OCI-LY7 (cell line): ENCODE measurements at regions not wholly inside any gene's neighbourhood (a gene's known extent, or its start where the extent isn't known, plus 50 kb on each side); places are given as distances from the start of the nearest gene placed in this dataset.

ENCODE experiments used
- BruUV-seq: library from RNA; stranded (reverse); fragments of 400-500 nt; replicated peaks from 2 replicates; lab custom pipeline; 2021; lab: Mats Ljungman, UMichigan
- CTCF ChIA-PET: fragments of 300-600 bp; sonication (Branson Sonifier 250); formaldehyde crosslinking; loops from one replicate; lab custom pipeline; 2022; ENCODE audit warnings: antibody characterized with exemption; ENCODE audit not compliant: unreplicated experiment; lab: Charles Lee
- POLR2A ChIA-PET: fragments of 300-600 bp; sonication (Branson Sonifier 250); formaldehyde crosslinking; loops from one replicate; lab custom pipeline; 2022; ENCODE audit warnings: antibody characterized with exemption; lab: Charles Lee
- DNase-seq: peaks from one replicate; pipeline ENCODE4 v3.0.0-alpha.2; 2015; ENCODE audit warnings: low spot score
- H2AFZ ChIP-seq: fragments of 200-600 bp; sonication (generic), shearing (Covaris generic); 2 replicates; pipeline ENCODE4 v1.6.1; 2014; ENCODE audit warnings: mild to moderate bottlenecking, antibody characterized with exemption, low read length, moderate library complexity
- H3K27ac ChIP-seq: fragments of 200-600 bp; sonication (generic); 2 replicates; pipeline ENCODE4 v1.5.1; 2014; ENCODE audit warnings: mixed run types, low read depth, mild to moderate bottlenecking, moderate library complexity, low read length, inconsistent platforms; ENCODE audit not compliant: poor library complexity, severe bottlenecking
- H3K36me3 ChIP-seq: fragments of 200-600 bp; sonication (generic); 2 replicates; pipeline ENCODE4 v1.6.1; 2014; ENCODE audit warnings: mild to moderate bottlenecking, antibody characterized with exemption, low read length, moderate library complexity, mixed read lengths; ENCODE audit not compliant: insufficient read depth
- H3K4me1 ChIP-seq: fragments of 200-600 bp; sonication (generic); 2 replicates; pipeline ENCODE4 v1.5.1; 2014; ENCODE audit warnings: mild to moderate bottlenecking, low read length; ENCODE audit not compliant: insufficient read depth, poor library complexity, severe bottlenecking
- H3K4me2 ChIP-seq: fragments of 200-600 bp; sonication (generic); 2 replicates; pipeline ENCODE4 v1.6.1; 2014; ENCODE audit warnings: mild to moderate bottlenecking, low read length
- H3K4me3 ChIP-seq: fragments of 200-600 bp; sonication (generic); 2 replicates; pipeline ENCODE4 v1.5.1; 2014; ENCODE audit warnings: mild to moderate bottlenecking, low read depth, low read length; ENCODE audit not compliant: poor library complexity, severe bottlenecking
- H3K79me2 ChIP-seq: fragments of 200-600 bp; sonication (generic); 2 replicates; pipeline ENCODE4 v1.6.1; 2016; ENCODE audit warnings: low read depth, mild to moderate bottlenecking, low read length, moderate library complexity, mixed read lengths; ENCODE audit not compliant: insufficient read depth
- H3K9me2 ChIP-seq: fragments of 200-600 bp; sonication (generic); 2 replicates; pipeline ENCODE4 v1.6.1; 2016; ENCODE audit warnings: mild to moderate bottlenecking, low read length, mixed read lengths; ENCODE audit not compliant: insufficient read depth
- H3K9me3 ChIP-seq: fragments of 200-600 bp; sonication (generic); 2 replicates; pipeline ENCODE4 v1.6.1; 2014; ENCODE audit warnings: mild to moderate bottlenecking, mixed run types, low read length, mixed read lengths
- H4K20me1 ChIP-seq: fragments of 200-600 bp; sonication (generic); 2 replicates; pipeline ENCODE4 v1.6.1; 2014; ENCODE audit warnings: mild to moderate bottlenecking, antibody characterized with exemption, low read length, moderate library complexity, mixed read lengths; ENCODE audit not compliant: insufficient read depth
- CTCF ChIP-seq: fragments of 200-600 bp; sonication (generic); conservative IDR thresholded peaks from 2 replicates; pipeline ENCODE4 v1.5.1; 2014; ENCODE audit warnings: mild to moderate bottlenecking, antibody characterized with exemption, low read length, moderate library complexity, mixed read lengths
- EZH2phosphoT487 ChIP-seq: fragments of 200-600 bp; sonication (generic); IDR thresholded peaks from 2 replicates; pipeline ENCODE4 v1.6.1; 2018; ENCODE audit warnings: low read depth, borderline replicate concordance, mild to moderate bottlenecking, mixed run types, antibody characterized with exemption, low read length, moderate library complexity, mixed read lengths
- intact Hi-C: fragments of 100-400 bp; cut with micrococcal nuclease; formaldehyde crosslinking; loops from one replicate; pipeline ENCODE4 v1.10.0; 2022; ENCODE audit not compliant: unreplicated experiment

GRCh38 chr10:37634351-37634880 lies 223.0 kb downstream of the ZNF248 start:
- Histone ChIP-seq H2AFZ (no peak overlapping the region), H3K4me3 (no peak overlapping the region), H4K20me1 (no peaks in the 10 kb centered on the region), H3K27ac (no peak overlapping the region), H3K36me3 (no peaks in the 10 kb centered on the region), H3K9me3 (no peaks in the 10 kb centered on the region), H3K79me2 (no peaks in the 10 kb centered on the region), H3K4me2 (no peak overlapping the region), H3K4me1 (no peaks in the 10 kb centered on the region), H3K9me2 (no peaks in the 10 kb centered on the region)
- ChIA-PET POLR2A (interaction anchor here (0.6 kb wide), 1 partner anchor 57 kb away, joined by 3 read pairs; no protein-coding TSS in a partner anchor), CTCF (no interaction called here)
- intact Hi-C loops = no loop called here
- no TSS peak for BruUV-seq
- TF ChIP-seq EZH2phosphoT487 = no peak
- TF ChIP-seq CTCF = no peak
- no peak for DNase-seq

DNA sequence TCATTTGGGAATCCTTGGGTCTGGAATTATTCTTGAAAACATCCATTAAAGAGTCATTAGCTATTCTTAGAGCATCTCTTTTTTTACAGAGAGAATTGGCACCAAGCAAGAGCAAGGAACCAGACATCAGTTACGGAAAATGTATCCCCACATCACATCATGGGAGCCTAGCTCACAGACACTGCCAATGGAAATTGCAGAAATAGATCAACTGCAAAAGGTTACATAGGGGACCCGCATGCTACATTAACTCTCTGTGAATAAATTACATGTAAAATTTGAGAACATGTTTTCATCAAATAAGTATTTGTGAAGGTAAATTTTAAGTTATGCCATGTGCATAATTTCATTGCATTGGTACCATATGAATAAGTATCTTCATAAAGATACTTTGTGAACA lies 224.8 kb downstream of the ZNF248 start:
- TF ChIP-seq EZH2phosphoT487 (no peak), CTCF (no peak)
- H3K27ac ChIP-seq = no peak overlapping the region
- no peak for DNase-seq
- H3K4me1 ChIP-seq = no peaks in the 10 kb centered on the region
- intact Hi-C loops = no loop called here
- H3K4me3 ChIP-seq = no peak overlapping the region
- H3K9me3 ChIP-seq = no peaks in the 10 kb centered on the region
- no peaks in the 10 kb centered on the region for H3K9me2 ChIP-seq
- CTCF ChIA-PET = no interaction called here
- no peak overlapping the region for H3K4me2 ChIP-seq
- H2AFZ ChIP-seq = no peak overlapping the region
- no TSS peak for BruUV-seq
- POLR2A ChIA-PET = no interaction called here
- H3K79me2 ChIP-seq = no peaks in the 10 kb centered on the region
- no peaks in the 10 kb centered on the region for H3K36me3 ChIP-seq
- H4K20me1 ChIP-seq = no peaks in the 10 kb centered on the region

GRCh38 chr10:37623506-37623905 lies 233.9 kb downstream of the ZNF248 start:
- TF ChIP-seq EZH2phosphoT487 = no peak
- no peak for TF ChIP-seq CTCF
- no peaks in the 10 kb centered on the region for H3K9me3 ChIP-seq

More at GRCh38 chr10:37623506-37623905, 233.9 kb downstream of the ZNF248 start:
- no TSS peak for BruUV-seq
- no peak overlapping the region for H2AFZ ChIP-seq
- H4K20me1 ChIP-seq = no peaks in the 10 kb centered on the region
- H3K4me3 ChIP-seq = no peak overlapping the region
- no peak overlapping the region for H3K27ac ChIP-seq
- no peaks in the 10 kb centered on the region for H3K36me3 ChIP-seq
- ChIA-PET CTCF (no interaction called here), POLR2A (no interaction called here)
- no peaks in the 10 kb centered on the region for H3K4me1 ChIP-seq
- intact Hi-C loops = no loop called here
- no peaks in the 10 kb centered on the region for H3K79me2 ChIP-seq
- no peaks in the 10 kb centered on the region for H3K9me2 ChIP-seq
- H3K4me2 ChIP-seq = no peak overlapping the region
- no peak for DNase-seq
